C1 segment of cervical spinal cord (tissue), 14 donors: ENCODE measurements at regions not wholly inside any gene's neighbourhood (a gene's known extent, or its start where the extent isn't known, plus 50 kb on each side); places are given as distances from the start of the nearest gene placed in this dataset.
A peak's percentile ranks its signal among the peaks of the same experiment; 100 is the strongest.

Experiments used
- DNase-seq, 14 donors: peaks; one replicate each; lab custom pipeline; 2025; lab: John Stamatoyannopoulos, UW

GRCh38 chr14:36465178-36465577 lies 54.9 kb downstream of the NKX2-1 start:
- DNase-seq, result no peak

- no peak for DNase-seq
These were observed 57.1 kb downstream of the NKX2-1 start for GRCh38 chr14:36462890-36463289.

- no peak for DNase-seq
These were observed 64.8 kb downstream of the NKX2-1 start for GRCh38 chr14:36455241-36455627.

- no peak for DNase-seq
These were observed 65.3 kb downstream of the NKX2-1 start for GRCh38 chr14:36454599-36455240.

- DNase-seq, result no peak
These were observed 67.2 kb downstream of the NKX2-1 start for GRCh38 chr14:36452860-36453259.

- no peak for DNase-seq
These were observed 68.5 kb downstream of the NKX2-1 start for GRCh38 chr14:36451310-36452065.

- DNase-seq, result no peak
These were observed 69.5 kb downstream of the NKX2-1 start for GRCh38 chr14:36450550-36450949.

GRCh38 chr14:36449903-36450302 lies 70.1 kb downstream of the NKX2-1 start:
- no peak for DNase-seq

- DNase-seq, result no peak
These were observed 76.7 kb downstream of the NKX2-1 start for GRCh38 chr14:36443374-36443773.

- no peak for DNase-seq
These were observed 77.2 kb downstream of the NKX2-1 start for GRCh38 chr14:36442824-36443241.

- no peak for DNase-seq
These were observed 78.7 kb downstream of the NKX2-1 start for GRCh38 chr14:36441283-36441682.

GRCh38 chr14:36439766-36440165 lies 80.3 kb downstream of the NKX2-1 start:
- DNase-seq, result no peak

GRCh38 chr14:36438883-36439282 lies 81.1 kb downstream of the NKX2-1 start:
- DNase-seq, result no peak

- DNase-seq, result no peak
These were observed 89.4 kb downstream of the NKX2-1 start for GRCh38 chr14:36430662-36431084.

- no peak for DNase-seq
These were observed 89.9 kb downstream of the NKX2-1 start for GRCh38 chr14:36430169-36430568.

GRCh38 chr14:36429692-36430091 lies 90.3 kb downstream of the NKX2-1 start:
- no peak for DNase-seq

GRCh38 chr14:36428350-36428749 lies 91.7 kb downstream of the NKX2-1 start:
- DNase-seq, result no peak

- DNase-seq, result no peak
These were observed 93.2 kb downstream of the NKX2-1 start for GRCh38 chr14:36426836-36427235.

- DNase-seq, result no peak
These were observed 93.9 kb downstream of the NKX2-1 start for GRCh38 chr14:36426113-36426512.

- peak in 1 of 14 donors; percentile 59 for DNase-seq
These were observed 95.4 kb downstream of the NKX2-1 start for GRCh38 chr14:36424478-36425102.

GRCh38 chr14:36423430-36423829 lies 96.6 kb downstream of the NKX2-1 start:
- DNase-seq, result no peak

GRCh38 chr14:36420149-36420687 lies 99.8 kb upstream of the MBIP start:
- DNase-seq, result no peak

- DNase-seq, result no peak
These were observed 98.5 kb upstream of the MBIP start for GRCh38 chr14:36418937-36419336.
